HG03439 (cell line): ENCODE measurements at regions not wholly inside any gene's neighbourhood (a gene's known extent, or its start where the extent isn't known, plus 50 kb on each side); places are given as distances from the start of the nearest gene placed in this dataset.

Experiments used
- ATAC-seq: cut with Tn5 transposase; IDR thresholded peaks from one replicate; pipeline ENCODE4 v1.9.1; 2021; ENCODE audit warnings: mild to moderate bottlenecking, moderate library complexity; ENCODE audit not compliant: unreplicated experiment

GRCh38 chr2:216745453-216745852, 50.1 kb upstream of the IGFBP5 start:
- ATAC-seq, result no peak
